Thymus (tissue), 11 donors: ENCODE measurements at regions not wholly inside any gene's neighbourhood (a gene's known extent, or its start where the extent isn't known, plus 50 kb on each side); places are given as distances from the start of the nearest gene placed in this dataset.
"Not testable (repeated sequence)": the region's sequence is repeated elsewhere in the genome, so short reads cannot be mapped to it uniquely, and the experiment has no call there.

Experiments used
- DNase-seq, 9 donors: peaks; one replicate each; pipeline ENCODE4 v3.0.0-alpha.2; 2013; ENCODE audit warnings: low spot score in 9 of 9, low read depth in 6 of 9, missing footprints in 1 of 9
- H3K27ac ChIP-seq, 2 donors: one replicate each; pipeline ENCODE4 v1.5.1; 2013; ENCODE audit warnings: control low read depth in 1 of 2, low read depth in 1 of 2, low read length in 1 of 2, mild to moderate bottlenecking in 1 of 2, moderate library complexity in 1 of 2
- H3K27me3 ChIP-seq, 2 donors: one replicate each; pipeline ENCODE4 v1.5.1; 2013; ENCODE audit warnings: low read length in 1 of 2; ENCODE audit not compliant: control insufficient read depth in 2 of 2, insufficient read depth in 1 of 2
- H3K36me3 ChIP-seq, 2 donors: one replicate each; pipeline ENCODE4 v1.5.1; 2013; ENCODE audit warnings: low read length in 1 of 2, mild to moderate bottlenecking in 1 of 2, moderate library complexity in 1 of 2; ENCODE audit not compliant: control insufficient read depth in 2 of 2, insufficient read depth in 2 of 2
- H3K4me1 ChIP-seq, 2 donors: one replicate each; pipeline ENCODE4 v1.5.1; 2013; ENCODE audit warnings: low read length in 2 of 2; ENCODE audit not compliant: control insufficient read depth in 2 of 2, insufficient read depth in 2 of 2
- H3K4me3 ChIP-seq, 2 donors: one replicate each; pipeline ENCODE4 v1.5.1; 2013; ENCODE audit warnings: low read length in 2 of 2, control low read depth in 1 of 2, mild to moderate bottlenecking in 1 of 2
- H3K9me3 ChIP-seq, 2 donors: one replicate each; pipeline ENCODE4 v1.5.1; 2013; ENCODE audit warnings: low read length in 1 of 2, mild to moderate bottlenecking in 1 of 2; ENCODE audit not compliant: control insufficient read depth in 2 of 2, insufficient read depth in 1 of 2
- WGBS: extraction: QIAGEN DNeasy Blood & Tissue Kit; methylation state at CpG from one replicate; pipeline ENCODE4 v1.1.7; 2013; 5-methylcytosine and 5-hydroxymethylcytosine counted together
- donor health status: healthy.

- 97% methylated on average over 6 of the region's 6 CpGs for WGBS
- Histone ChIP-seq H3K36me3 (no peaks in the 10 kb centered on the region), H3K27ac (no peak overlapping the region), H3K9me3 (no peaks in the 10 kb centered on the region), H3K4me1 (no peaks in the 10 kb centered on the region), H3K4me3 (no peak overlapping the region), H3K27me3 (no peaks in the 10 kb centered on the region)
- no peak for DNase-seq
Measured at GRCh38 chr4:38463268-38463958, 200.6 kb upstream of the KLF3 start.

GRCh38 chr4:38464328-38464727 is 199.7 kb upstream of the KLF3 start:
- Histone ChIP-seq H3K27ac (no peak overlapping the region), H3K4me3 (no peak overlapping the region), H3K36me3 (no peaks in the 10 kb centered on the region), H3K4me1 (no peaks in the 10 kb centered on the region), H3K27me3 (no peaks in the 10 kb centered on the region), H3K9me3 (no peaks in the 10 kb centered on the region)
- WGBS = 95% methylated on average over 4 of the region's 4 CpGs
- DNase-seq = no peak

GRCh38 chr4:38466401-38466800 is 197.6 kb upstream of the KLF3 start:
- 98% methylated on average over 1 of the region's 1 CpG for WGBS
- H3K4me1 ChIP-seq = no peaks in the 10 kb centered on the region
- DNase-seq = no peak

GRCh38 chr4:38467296-38467695 is 196.7 kb upstream of the KLF3 start:
- Histone ChIP-seq H3K4me3 (no peak overlapping the region), H3K27me3 (no peaks in the 10 kb centered on the region), H3K27ac (no peak overlapping the region), H3K36me3 (no peaks in the 10 kb centered on the region), H3K4me1 (no peaks in the 10 kb centered on the region), H3K9me3 (no peaks in the 10 kb centered on the region)
- no peak for DNase-seq
- WGBS = 97% methylated on average over 1 of the region's 1 CpG

More at GRCh38 chr4:38466401-38466800, 197.6 kb upstream of the KLF3 start:
- no peaks in the 10 kb centered on the region for H3K9me3 ChIP-seq
- no peak overlapping the region for H3K4me3 ChIP-seq
- H3K27me3 ChIP-seq = no peaks in the 10 kb centered on the region
- no peak overlapping the region for H3K27ac ChIP-seq
- no peaks in the 10 kb centered on the region for H3K36me3 ChIP-seq

DNA sequence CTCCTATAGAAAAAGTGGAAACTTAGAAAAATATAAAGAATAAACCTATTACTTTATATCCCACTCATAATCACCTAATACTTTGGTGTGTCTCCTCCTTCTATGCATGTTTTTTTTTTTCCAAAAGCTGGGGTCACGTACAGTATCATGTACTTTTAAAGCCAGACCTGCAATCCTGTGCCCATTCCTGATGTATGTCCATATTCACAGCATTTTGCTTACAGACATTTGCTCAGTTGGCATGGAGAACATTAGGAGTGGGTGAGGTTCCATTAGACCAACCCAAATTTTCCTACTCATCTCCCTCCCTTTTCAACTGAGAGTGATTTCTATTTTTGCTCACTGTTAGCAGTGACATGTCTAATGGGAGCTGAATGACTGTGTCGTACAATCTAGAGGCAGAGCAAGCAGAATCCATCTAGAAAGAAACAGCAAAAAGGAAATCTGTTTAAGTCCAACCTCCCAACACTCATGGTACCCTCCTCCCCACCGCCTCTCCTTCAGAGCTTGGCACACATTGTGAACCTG is 195.6 kb upstream of the KLF3 start:
- Histone ChIP-seq H3K27me3 (no peaks in the 10 kb centered on the region), H3K9me3 (no peaks in the 10 kb centered on the region), H3K4me1 (no peaks in the 10 kb centered on the region), H3K36me3 (no peaks in the 10 kb centered on the region), H3K27ac (no peak overlapping the region), H3K4me3 (no peak overlapping the region)
- no peak for DNase-seq
- 93% methylated on average over 3 of the region's 3 CpGs for WGBS

DNA sequence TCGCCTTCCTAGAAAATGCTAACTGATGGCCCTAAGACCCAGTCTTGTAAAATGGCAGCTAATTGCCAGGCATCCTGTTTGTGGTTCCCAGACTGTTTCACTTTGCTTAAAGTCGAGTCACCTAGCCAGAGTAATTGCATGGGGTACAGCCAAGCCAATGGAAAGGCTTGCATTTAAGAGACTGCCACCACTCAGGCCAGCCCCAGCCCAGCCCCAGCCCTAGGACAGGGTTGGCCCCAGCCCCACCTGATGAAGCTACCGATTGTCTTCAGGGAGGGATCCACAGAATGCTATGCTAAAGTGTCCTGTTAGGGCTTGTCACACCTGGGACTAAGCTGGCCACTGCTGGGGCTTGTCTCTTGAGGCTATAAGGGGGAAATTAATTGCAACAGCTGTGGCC is 194.6 kb upstream of the KLF3 start:
- no peak for DNase-seq
- H3K36me3 ChIP-seq = no peaks in the 10 kb centered on the region
- H3K4me1 ChIP-seq = no peaks in the 10 kb centered on the region
- H3K9me3 ChIP-seq = no peaks in the 10 kb centered on the region
- no peak overlapping the region for H3K4me3 ChIP-seq
- H3K27ac ChIP-seq = no peak overlapping the region
- 93% methylated on average over 3 of the region's 3 CpGs for WGBS
- H3K27me3 ChIP-seq = no peaks in the 10 kb centered on the region

DNA sequence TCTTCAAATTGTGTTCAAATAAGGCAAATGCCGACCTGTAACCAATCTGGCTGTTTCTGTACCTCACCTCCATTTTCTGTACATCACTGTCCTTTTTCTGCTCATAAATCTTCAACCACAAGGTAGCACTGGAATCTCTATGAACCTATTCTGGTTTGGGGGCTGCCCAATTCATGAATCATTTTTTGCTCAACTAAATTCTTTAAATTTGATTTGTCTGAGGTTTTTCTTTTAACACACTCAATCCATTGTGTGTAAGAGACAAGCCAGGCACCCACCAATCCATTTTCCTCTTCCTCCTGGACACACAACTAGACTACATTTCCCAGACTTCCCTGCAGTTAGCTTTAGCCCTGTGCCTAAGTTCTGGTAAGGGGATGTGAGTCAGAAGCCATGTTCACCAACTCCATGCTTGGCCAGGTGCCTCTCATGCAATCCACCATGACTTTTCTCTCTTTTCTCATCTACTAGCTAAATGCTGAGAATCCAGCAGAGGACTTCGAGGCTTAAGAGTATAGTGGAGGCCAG is 193.2 kb upstream of the KLF3 start:
- no peaks in the 10 kb centered on the region for H3K27me3 ChIP-seq
- H3K36me3 ChIP-seq = no peaks in the 10 kb centered on the region
- no peak overlapping the region for H3K4me3 ChIP-seq
- no peaks in the 10 kb centered on the region for H3K9me3 ChIP-seq
- DNase-seq = no peak
- H3K27ac ChIP-seq = no peak overlapping the region
- no peaks in the 10 kb centered on the region for H3K4me1 ChIP-seq
- WGBS = 97% methylated on average over 2 of the region's 2 CpGs

GRCh38 chr4:38482696-38483095 is 181.3 kb upstream of the KLF3 start:
- 28% methylated on average over 1 of the region's 1 CpG for WGBS
- no peak for DNase-seq
- H3K9me3 ChIP-seq = no peaks in the 10 kb centered on the region
- H3K4me3 ChIP-seq = no peak overlapping the region
- H3K27ac ChIP-seq = no peak overlapping the region
- no peaks in the 10 kb centered on the region for H3K27me3 ChIP-seq
- no peaks in the 10 kb centered on the region for H3K4me1 ChIP-seq
- H3K36me3 ChIP-seq = no peaks in the 10 kb centered on the region

DNA sequence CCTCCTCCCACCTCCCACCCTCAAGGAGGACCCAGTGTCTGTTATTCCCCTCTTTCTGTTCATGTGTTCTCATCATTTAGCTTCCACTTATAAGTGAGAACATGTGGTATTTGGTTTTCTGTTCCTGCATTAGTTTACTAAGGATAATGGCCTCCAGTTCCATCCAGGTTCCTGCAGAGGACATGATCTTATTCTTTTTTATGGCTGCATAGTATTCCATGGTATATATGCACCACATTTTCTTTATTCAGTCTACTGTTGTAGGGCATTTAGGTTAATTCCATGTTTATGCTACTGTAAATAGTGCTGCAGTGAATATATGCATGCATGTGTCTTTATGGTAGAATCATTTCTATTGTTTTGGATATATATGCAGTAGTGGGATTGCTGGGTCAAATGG is 180.4 kb upstream of the KLF3 start:
- H3K36me3 ChIP-seq, H3K9me3 ChIP-seq, DNase-seq, H3K27ac ChIP-seq, H3K4me1 ChIP-seq, H3K27me3 ChIP-seq, H3K4me3 ChIP-seq: not testable (repeated sequence)
